ENCODE measurements at regions not wholly inside any gene's neighbourhood (a gene's known extent, or its start where the extent isn't known, plus 50 kb on each side); places are given as distances from the start of the nearest gene placed in this dataset.

GRCh38 chr14:85416771-85417170 is 113.2 kb upstream of the FLRT2 start:
- TF ChIP-seq CTCF (IDR thresholded peaks at IDR 0.05) (no peak), POLR2AphosphoS5 (IDR thresholded peaks at IDR 0.05) (no peak), EP300 (IDR thresholded peaks at IDR 0.05) (no peak)
